ACC112 (cell line): ENCODE measurements at regions not wholly inside any gene's neighbourhood (a gene's known extent, or its start where the extent isn't known, plus 50 kb on each side); places are given as distances from the start of the nearest gene placed in this dataset.

Experiments
- H2AFZ ChIP-seq: fragments of 200-600 bp; sonication (generic); one replicate; pipeline ENCODE4 v1.6.0; 2017; ENCODE audit warnings: antibody characterized with exemption, low read length; ENCODE audit not compliant: unreplicated experiment
- H3K27ac ChIP-seq: fragments of 200-600 bp; sonication (generic); 2 replicates; pipeline ENCODE4 v1.5.1; 2014; ENCODE audit warnings: low read depth, mild to moderate bottlenecking, antibody characterized with exemption, low read length, moderate library complexity
- H3K27me3 ChIP-seq: fragments of 200-600 bp; sonication (generic); 2 replicates; pipeline ENCODE4 v1.6.1; 2014; ENCODE audit warnings: mild to moderate bottlenecking, antibody characterized with exemption, low read length, moderate library complexity, mixed read lengths; ENCODE audit not compliant: insufficient read depth
- H3K36me3 ChIP-seq: fragments of 200-600 bp; sonication (generic); 2 replicates; pipeline ENCODE4 v1.6.1; 2016; ENCODE audit warnings: mild to moderate bottlenecking, antibody characterized with exemption, low read length, moderate library complexity, mixed read lengths; ENCODE audit not compliant: insufficient read depth
- H3K4me1 ChIP-seq: fragments of 200-600 bp; sonication (generic); one replicate; pipeline ENCODE4 v1.6.1; 2016; ENCODE audit warnings: low read length, mixed read lengths; ENCODE audit not compliant: insufficient read depth, unreplicated experiment, control insufficient read depth
- H3K4me3 ChIP-seq: fragments of 200-600 bp; sonication (generic); 2 replicates; pipeline ENCODE4 v1.5.1; 2014; ENCODE audit warnings: mild to moderate bottlenecking, low read depth, low read length
- H3K79me2 ChIP-seq: fragments of 200-600 bp; sonication (generic); one replicate; pipeline ENCODE4 v1.6.0; 2016; ENCODE audit warnings: low read length; ENCODE audit not compliant: control insufficient read depth, unreplicated experiment, insufficient read depth

GRCh38 chr15:57821826-57822225, 115.3 kb downstream of the POLR2M start:
- no peaks in the 10 kb centered on the region for H3K36me3 ChIP-seq
- peaks cover 49% of the 10 kb centered on the region for H3K27me3 ChIP-seq
- H3K27ac ChIP-seq: no peak overlapping the region
- no peak overlapping the region for H2AFZ ChIP-seq
- no peaks in the 10 kb centered on the region for H3K79me2 ChIP-seq
- no peak overlapping the region for H3K4me3 ChIP-seq
- peaks cover 3% of the 10 kb centered on the region for H3K4me1 ChIP-seq

- H3K36me3 ChIP-seq: no peaks in the 10 kb centered on the region
- H3K4me1 ChIP-seq: peaks cover 3% of the 10 kb centered on the region
- no peak overlapping the region for H3K27ac ChIP-seq
- H3K79me2 ChIP-seq: no peaks in the 10 kb centered on the region
- H3K4me3 ChIP-seq: no peak overlapping the region
- H3K27me3 ChIP-seq: peaks cover 38% of the 10 kb centered on the region
- no peak overlapping the region for H2AFZ ChIP-seq
Measured at GRCh38 chr15:57823325-57823882, 116.9 kb downstream of the POLR2M start.

- Histone ChIP-seq H3K4me1 (peaks cover 3% of the 10 kb centered on the region), H3K27me3 (peaks cover 41% of the 10 kb centered on the region), H3K79me2 (no peaks in the 10 kb centered on the region), H3K36me3 (no peaks in the 10 kb centered on the region), H3K4me3 (no peak overlapping the region), H3K27ac (no peak overlapping the region), H2AFZ (no peak overlapping the region)
Measured at GRCh38 chr15:57824186-57824585, 117.7 kb downstream of the POLR2M start.

DNA sequence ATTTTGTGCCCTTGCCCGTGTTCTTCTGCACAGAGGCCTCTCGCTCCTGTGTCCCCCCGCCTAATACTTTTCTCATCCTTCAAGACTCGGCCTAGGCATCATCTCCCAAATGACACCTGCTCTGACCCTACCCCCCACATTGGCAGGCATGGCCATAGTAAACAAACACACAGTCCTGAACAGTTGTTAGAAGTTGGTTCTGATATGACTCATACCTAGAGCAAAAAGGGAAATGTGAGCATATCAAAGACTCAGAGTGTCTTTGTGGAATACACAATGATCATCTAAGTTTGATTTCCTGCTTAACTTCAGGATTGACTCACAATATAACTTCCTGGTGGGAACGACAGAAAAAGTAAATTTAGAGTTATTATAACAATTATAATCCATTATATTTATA, 120.5 kb downstream of the POLR2M start:
- Histone ChIP-seq H3K27ac (no peak overlapping the region), H3K27me3 (peaks cover 51% of the 10 kb centered on the region), H3K79me2 (no peaks in the 10 kb centered on the region), H3K36me3 (no peaks in the 10 kb centered on the region), H3K4me3 (no peak overlapping the region), H2AFZ (no peak overlapping the region), H3K4me1 (no peaks in the 10 kb centered on the region)

DNA sequence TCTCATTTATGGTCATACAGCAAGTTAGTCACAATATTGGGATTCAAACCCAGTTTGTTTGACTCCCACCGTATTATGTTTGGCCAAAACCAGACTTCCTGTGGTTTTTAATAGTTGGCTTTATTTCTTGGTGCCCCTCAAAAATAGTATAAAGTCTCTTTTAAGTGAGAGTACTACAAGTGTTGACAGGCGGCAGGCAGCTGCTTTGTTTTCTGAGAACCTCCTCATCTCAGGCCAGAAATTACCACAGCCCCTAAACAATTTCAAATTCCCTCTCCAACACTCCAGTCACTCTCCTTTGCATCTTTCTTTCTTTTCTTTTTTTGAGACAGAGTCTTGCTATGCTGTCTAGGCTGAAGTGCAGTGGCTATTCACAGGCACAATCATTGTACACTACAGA, 121.5 kb downstream of the POLR2M start:
- Histone ChIP-seq H3K79me2 (no peaks in the 10 kb centered on the region), H3K4me1 (no peaks in the 10 kb centered on the region), H2AFZ (no peak overlapping the region), H3K4me3 (no peak overlapping the region), H3K27ac (no peak overlapping the region), H3K27me3 (peaks cover 53% of the 10 kb centered on the region), H3K36me3 (no peaks in the 10 kb centered on the region)

DNA sequence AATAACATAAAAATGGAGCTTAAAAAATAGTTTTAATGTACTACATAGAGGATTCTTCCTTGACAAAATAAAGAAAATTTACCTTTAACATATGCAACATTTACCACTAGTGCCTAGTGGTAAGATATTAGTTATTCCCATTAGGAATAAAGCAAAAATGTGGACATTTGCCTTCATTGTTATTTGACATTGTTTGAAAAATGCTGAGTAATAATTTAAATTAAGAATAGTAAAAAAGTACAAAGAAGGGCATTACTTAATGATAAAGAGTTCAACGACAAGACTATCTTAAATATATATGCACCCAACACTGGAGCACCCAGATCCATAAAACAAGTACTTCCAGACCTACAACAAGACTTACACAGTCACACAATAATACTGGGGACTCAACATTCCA, 125.7 kb downstream of the POLR2M start:
- peaks cover 72% of the 10 kb centered on the region for H3K27me3 ChIP-seq
- no peak overlapping the region for H2AFZ ChIP-seq
- H3K4me1 ChIP-seq: no peaks in the 10 kb centered on the region
- H3K27ac ChIP-seq: no peak overlapping the region
- H3K79me2 ChIP-seq: no peaks in the 10 kb centered on the region
- no peaks in the 10 kb centered on the region for H3K36me3 ChIP-seq
- H3K4me3 ChIP-seq: no peak overlapping the region

GRCh38 chr15:57835119-57835518, 128.6 kb downstream of the POLR2M start:
- H3K27me3 ChIP-seq: peaks cover 57% of the 10 kb centered on the region
- H3K27ac ChIP-seq: no peak overlapping the region
- H3K79me2 ChIP-seq: no peaks in the 10 kb centered on the region
- no peaks in the 10 kb centered on the region for H3K4me1 ChIP-seq
- no peak overlapping the region for H2AFZ ChIP-seq
- H3K36me3 ChIP-seq: no peaks in the 10 kb centered on the region
- no peak overlapping the region for H3K4me3 ChIP-seq

- no peaks in the 10 kb centered on the region for H3K79me2 ChIP-seq
- H3K27me3 ChIP-seq: peaks cover 79% of the 10 kb centered on the region
- no peak overlapping the region for H3K4me3 ChIP-seq
- no peaks in the 10 kb centered on the region for H3K4me1 ChIP-seq
- no peak overlapping the region for H3K27ac ChIP-seq
- H3K36me3 ChIP-seq: no peaks in the 10 kb centered on the region
- no peak overlapping the region for H2AFZ ChIP-seq
Measured at GRCh38 chr15:57849317-57849716, 142.8 kb downstream of the POLR2M start.

DNA sequence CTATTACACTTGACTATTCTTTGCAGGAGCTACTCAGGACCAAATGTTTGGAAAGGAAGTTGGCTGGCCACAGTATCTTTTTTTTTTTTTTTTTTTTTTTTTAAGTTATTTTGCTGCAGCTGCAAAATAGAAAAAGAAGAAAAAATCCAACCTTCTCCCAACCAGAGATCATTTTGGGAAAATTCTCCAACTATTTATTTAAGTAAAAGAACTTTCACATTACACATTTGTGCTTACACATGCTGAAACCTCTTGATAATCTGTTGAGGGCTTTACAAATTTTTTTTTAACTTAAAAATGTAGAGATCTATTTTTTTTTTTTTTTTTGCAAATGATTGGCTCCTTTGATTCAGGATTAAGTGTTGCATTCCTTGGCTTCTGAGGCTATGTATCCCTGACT, 148.0 kb downstream of the POLR2M start:
- Histone ChIP-seq H3K27ac (no peak overlapping the region), H3K79me2 (no peaks in the 10 kb centered on the region), H3K36me3 (no peaks in the 10 kb centered on the region), H3K4me1 (no peaks in the 10 kb centered on the region), H3K4me3 (no peak overlapping the region), H2AFZ (no peak overlapping the region), H3K27me3 (peaks cover 34% of the 10 kb centered on the region)

- H3K36me3 ChIP-seq: no peaks in the 10 kb centered on the region
- no peak overlapping the region for H3K27ac ChIP-seq
- peaks cover 3% of the 10 kb centered on the region for H3K27me3 ChIP-seq
- no peak overlapping the region for H3K4me3 ChIP-seq
- no peak overlapping the region for H2AFZ ChIP-seq
- no peaks in the 10 kb centered on the region for H3K79me2 ChIP-seq
- H3K4me1 ChIP-seq: peaks cover 7% of the 10 kb centered on the region
Measured at GRCh38 chr15:57857871-57858270, 151.4 kb downstream of the POLR2M start.

DNA sequence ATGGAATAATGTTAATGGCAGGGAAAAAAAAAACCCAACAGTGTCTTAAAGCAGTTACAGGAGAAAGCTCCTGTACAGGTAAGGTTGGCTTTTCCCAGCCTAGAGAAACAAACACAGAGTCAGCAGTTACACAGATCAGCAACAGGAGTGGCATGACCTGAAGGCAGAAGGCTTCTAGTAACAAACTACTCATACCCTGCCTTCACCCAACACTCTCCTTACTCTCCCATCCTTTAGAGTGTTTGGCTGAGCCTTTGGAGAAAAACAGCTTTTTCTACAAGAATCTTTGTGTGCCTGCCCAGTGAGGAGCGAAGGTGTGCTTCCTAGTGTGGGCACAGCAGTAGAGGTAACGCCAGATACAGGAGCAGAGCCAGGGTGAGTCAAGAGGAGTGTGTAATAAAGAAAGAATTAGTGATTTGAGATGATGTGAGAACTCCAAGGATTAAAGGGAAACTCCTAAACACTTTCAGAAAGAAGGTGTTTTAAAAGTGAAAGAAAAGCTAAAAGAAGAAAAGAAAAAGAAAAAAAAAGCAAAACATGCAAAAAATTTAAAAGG, 152.7 kb downstream of the POLR2M start:
- H3K4me3 ChIP-seq: no peak overlapping the region
- H3K4me1 ChIP-seq: peaks cover 7% of the 10 kb centered on the region
- H3K27me3 ChIP-seq: no peaks in the 10 kb centered on the region; the same call in 1 of the 2 replicates
- H3K27ac ChIP-seq: no peak overlapping the region
- no peaks in the 10 kb centered on the region for H3K36me3 ChIP-seq
- no peaks in the 10 kb centered on the region for H3K79me2 ChIP-seq
- no peak overlapping the region for H2AFZ ChIP-seq
